Thoracic aorta (tissue), 2 donors: ENCODE measurements at regions not wholly inside any gene's neighbourhood (a gene's known extent, or its start where the extent isn't known, plus 50 kb on each side); places are given as distances from the start of the nearest gene placed in this dataset.

Experiments
- ATAC-seq: fragments of 150-250 bp; one replicate; pipeline ENCODE4 v1.8.0; 2017; ENCODE audit warnings: low read depth; ENCODE audit not compliant: insufficient number of reproducible peaks, low FRiP score
- DNase-seq: peaks from one replicate; pipeline ENCODE4 v3.0.0-alpha.2; 2020; ENCODE audit warnings: low spot score
- H3K27ac ChIP-seq, 2 donors: fragments of 200-600 bp; sonication (generic); 1 replicate in 1 of 2; 2 replicates in 1 of 2; pipeline ENCODE4 v1.5.1; 2016; ENCODE audit warnings: mild to moderate bottlenecking in 2 of 2, moderate library complexity in 2 of 2
- H3K27me3 ChIP-seq: fragments of 200-600 bp; sonication (generic); replicated peaks from 2 replicates; pipeline ENCODE4 v1.6.0; 2016; ENCODE audit warnings: mild to moderate bottlenecking; ENCODE audit not compliant: insufficient read depth
- H3K36me3 ChIP-seq: fragments of 200-600 bp; sonication (generic); one replicate; pipeline ENCODE4 v1.5.1; 2016
- H3K4me1 ChIP-seq, 2 donors: fragments of 200-600 bp; sonication (generic); 1 replicate in 1 of 2; 2 replicates in 1 of 2; pipeline versions ENCODE4 v1.5.1 to v1.6.0; 2016; ENCODE audit warnings: low read depth in 2 of 2, mild to moderate bottlenecking in 1 of 2; ENCODE audit not compliant: control insufficient read depth in 1 of 2
- H3K4me3 ChIP-seq: fragments of 200-600 bp; sonication (generic); 2 replicates; pipeline ENCODE4 v1.5.1; 2016; ENCODE audit warnings: mild to moderate bottlenecking
- H3K9me3 ChIP-seq: fragments of 200-600 bp; sonication (generic); 2 replicates; pipeline ENCODE4 v1.5.1; 2016
- TF ChIP-seq, protein P1 (sequence below): fragments of 200-600 bp; sonication (generic); IDR thresholded peaks from one replicate; pipeline ENCODE4 v1.5.1; 2019; ENCODE audit warnings: antibody characterized with exemption

DNA sequence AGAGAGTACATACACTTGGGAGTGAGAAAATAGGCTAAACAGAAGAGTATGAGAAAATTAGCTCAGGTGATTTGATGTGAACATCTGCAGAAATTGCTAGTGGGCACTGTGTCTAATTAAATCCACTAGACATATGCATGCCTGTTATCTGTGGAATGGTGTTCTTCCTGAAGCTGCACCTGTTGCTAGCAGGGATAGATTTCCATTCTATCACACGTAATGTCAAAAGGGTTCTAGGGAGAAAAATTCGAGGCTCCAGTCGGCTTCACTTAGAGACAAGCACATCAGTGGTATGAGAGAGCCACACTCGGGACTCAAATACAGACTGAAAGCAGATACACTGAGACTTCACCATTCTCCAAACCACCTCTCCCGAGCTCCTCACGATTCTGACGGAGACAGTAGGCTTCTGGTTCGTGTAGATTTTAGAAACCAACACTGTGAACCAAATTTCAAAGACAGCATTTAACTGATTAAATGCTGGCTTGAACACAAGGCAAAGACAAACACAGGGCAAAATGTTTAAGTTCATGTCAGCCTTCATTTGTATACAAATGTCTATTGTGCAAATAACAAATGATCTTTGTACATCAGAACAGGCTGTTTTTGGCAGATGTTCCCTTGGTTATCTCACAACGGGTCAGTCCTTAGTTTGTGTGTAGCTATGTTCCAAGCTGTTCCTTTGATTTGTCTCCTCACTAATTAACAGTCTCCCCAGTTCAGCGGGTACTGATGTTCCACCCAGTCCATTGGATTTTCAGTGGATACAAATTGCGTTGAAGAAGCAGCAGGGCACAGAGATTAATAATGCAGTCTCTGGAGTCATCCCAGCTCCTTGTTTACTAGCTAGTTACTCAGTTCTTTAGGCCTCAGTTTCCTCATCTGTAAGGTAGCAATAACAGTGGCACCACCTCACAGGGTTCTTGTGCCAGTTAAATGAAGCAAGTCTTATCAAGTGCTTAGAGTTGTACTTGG lies 131.0 kb upstream of the IFNGR1 start:
- no peaks in the 10 kb centered on the region for H3K27me3 ChIP-seq
- H3K27ac ChIP-seq: no peak overlapping the region
- no peak overlapping the region for H3K4me3 ChIP-seq
- DNase-seq (no peak), ATAC-seq (no peak)
- TF ChIP-seq, protein P1, sequence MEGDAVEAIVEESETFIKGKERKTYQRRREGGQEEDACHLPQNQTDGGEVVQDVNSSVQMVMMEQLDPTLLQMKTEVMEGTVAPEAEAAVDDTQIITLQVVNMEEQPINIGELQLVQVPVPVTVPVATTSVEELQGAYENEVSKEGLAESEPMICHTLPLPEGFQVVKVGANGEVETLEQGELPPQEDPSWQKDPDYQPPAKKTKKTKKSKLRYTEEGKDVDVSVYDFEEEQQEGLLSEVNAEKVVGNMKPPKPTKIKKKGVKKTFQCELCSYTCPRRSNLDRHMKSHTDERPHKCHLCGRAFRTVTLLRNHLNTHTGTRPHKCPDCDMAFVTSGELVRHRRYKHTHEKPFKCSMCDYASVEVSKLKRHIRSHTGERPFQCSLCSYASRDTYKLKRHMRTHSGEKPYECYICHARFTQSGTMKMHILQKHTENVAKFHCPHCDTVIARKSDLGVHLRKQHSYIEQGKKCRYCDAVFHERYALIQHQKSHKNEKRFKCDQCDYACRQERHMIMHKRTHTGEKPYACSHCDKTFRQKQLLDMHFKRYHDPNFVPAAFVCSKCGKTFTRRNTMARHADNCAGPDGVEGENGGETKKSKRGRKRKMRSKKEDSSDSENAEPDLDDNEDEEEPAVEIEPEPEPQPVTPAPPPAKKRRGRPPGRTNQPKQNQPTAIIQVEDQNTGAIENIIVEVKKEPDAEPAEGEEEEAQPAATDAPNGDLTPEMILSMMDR: no peak
- H3K9me3 ChIP-seq: no peaks in the 10 kb centered on the region
- H3K36me3 ChIP-seq: no peaks in the 10 kb centered on the region
- no peaks in the 10 kb centered on the region for H3K4me1 ChIP-seq

DNA sequence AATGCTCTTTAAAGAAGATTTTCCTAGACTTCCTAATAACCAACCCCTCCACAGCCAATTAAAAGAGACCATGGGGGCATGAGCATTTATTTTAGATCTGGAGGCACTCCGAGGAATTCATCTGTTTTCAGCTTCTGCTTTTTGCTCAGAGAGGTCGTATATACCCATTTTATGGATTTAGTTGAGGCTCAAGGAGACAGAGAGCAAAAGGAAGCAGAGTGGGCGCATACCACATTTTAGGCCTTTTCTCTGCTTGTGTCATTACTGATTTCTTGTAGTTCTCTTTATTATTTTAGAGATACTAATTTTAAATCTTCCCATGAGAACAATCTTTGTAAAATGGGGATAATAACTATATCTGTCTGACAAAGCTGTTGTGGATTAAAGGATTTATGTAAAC lies 129.6 kb upstream of the IFNGR1 start:
- DNase-seq (no peak), ATAC-seq (no peak)
- no peaks in the 10 kb centered on the region for H3K27me3 ChIP-seq
- H3K4me1 ChIP-seq: no peaks in the 10 kb centered on the region
- no peak overlapping the region for H3K4me3 ChIP-seq
- H3K9me3 ChIP-seq: no peaks in the 10 kb centered on the region
- TF ChIP-seq, protein P1: no peak
- H3K27ac ChIP-seq: no peak overlapping the region
- H3K36me3 ChIP-seq: no peaks in the 10 kb centered on the region

DNA sequence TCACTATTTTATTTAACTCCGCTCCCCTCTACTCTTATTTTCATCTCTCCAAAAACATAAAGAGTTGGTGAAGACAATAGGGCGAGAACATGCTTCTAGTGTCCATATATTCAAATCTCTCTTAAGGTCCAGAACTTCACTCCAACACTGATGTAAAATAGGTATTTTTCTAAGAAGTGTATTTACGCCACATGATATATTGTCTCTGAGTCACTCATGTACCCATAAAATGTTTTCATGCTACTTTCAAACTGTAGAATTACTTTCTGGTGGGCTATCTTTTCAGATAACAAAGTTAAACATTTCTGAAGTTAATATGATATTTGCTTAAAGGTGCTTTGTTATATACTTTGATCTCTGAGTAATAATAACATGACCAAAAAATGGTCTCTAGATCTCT lies 124.1 kb upstream of the IFNGR1 start:
- ATAC-seq: no peak
- Histone ChIP-seq H3K36me3 (no peaks in the 10 kb centered on the region), H3K9me3 (no peaks in the 10 kb centered on the region), H3K27me3 (no peaks in the 10 kb centered on the region), H3K4me3 (no peak overlapping the region), H3K27ac (no peak overlapping the region), H3K4me1 (no peaks in the 10 kb centered on the region)
- TF ChIP-seq, protein P1: no peak
- no peak for DNase-seq

DNA sequence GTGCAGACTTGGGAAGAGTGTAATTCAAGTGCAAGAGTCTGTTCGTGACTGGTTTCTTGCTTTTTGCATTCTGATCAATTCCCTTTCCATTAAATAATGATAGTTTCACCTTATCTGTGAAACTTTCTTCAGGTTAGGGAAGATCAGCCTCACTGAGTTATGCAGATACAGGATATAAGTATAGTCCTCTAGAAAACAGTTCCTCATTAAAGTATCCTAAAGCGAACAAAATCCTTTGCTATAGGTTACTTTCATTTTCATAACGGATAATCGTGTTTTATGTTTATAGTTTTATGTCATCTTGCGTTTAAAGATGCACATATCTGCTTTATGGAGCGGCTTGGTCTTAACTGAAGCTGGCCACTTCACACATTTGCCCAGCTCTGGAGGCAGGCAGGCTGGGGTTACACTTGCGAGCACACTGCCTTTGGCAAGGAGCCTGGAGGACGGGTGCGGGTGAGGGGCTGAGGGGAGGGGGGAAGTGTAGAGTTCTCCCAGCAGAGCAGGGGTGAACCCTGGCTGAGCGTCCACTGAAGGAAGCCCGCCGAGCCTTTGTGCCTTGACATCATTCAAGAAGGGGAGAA lies 123.5 kb upstream of the IFNGR1 start:
- no peak overlapping the region for H3K27ac ChIP-seq
- no peaks in the 10 kb centered on the region for H3K4me1 ChIP-seq
- ATAC-seq (no peak), DNase-seq (no peak)
- no peaks in the 10 kb centered on the region for H3K9me3 ChIP-seq
- H3K36me3 ChIP-seq: no peaks in the 10 kb centered on the region
- TF ChIP-seq, protein P1: no peak
- H3K4me3 ChIP-seq: peak overlapping the region; percentile 48
- H3K27me3 ChIP-seq: no peaks in the 10 kb centered on the region

DNA sequence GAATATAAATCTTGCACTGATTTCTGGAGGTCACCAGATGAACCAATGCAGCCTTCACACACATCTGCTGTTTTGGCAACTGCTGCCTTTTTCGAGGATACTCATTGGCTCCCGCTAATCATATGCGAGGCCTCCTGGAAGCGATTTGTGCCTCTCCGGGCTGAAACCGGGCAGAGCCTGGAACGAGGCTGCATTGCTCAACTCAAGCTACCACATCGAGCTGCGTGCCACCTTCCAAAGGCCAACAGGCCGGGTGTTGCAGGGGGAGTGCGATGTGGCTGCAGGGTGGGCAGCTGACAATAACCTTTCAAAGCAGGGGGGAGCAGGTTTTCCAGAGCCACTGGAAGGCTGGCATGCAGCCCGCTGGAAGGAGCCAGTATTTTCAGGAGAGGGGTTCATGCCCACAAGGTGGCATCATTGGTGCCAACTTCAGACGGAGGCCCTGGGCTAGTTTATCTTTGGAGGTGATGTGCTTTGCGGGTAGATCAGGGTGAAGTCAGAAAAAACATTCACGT lies 122.6 kb upstream of the IFNGR1 start:
- no peak for ATAC-seq
- Histone ChIP-seq H3K4me3 (no peak overlapping the region), H3K36me3 (no peaks in the 10 kb centered on the region), H3K27ac (no peak overlapping the region), H3K9me3 (no peaks in the 10 kb centered on the region), H3K27me3 (no peaks in the 10 kb centered on the region), H3K4me1 (no peaks in the 10 kb centered on the region)
- DNase-seq: no peak
- TF ChIP-seq, protein P1: no peak
